Activated CD8-positive, alpha-beta T cell treated with anti-CD3 and anti-CD28 coated beads, Interleukin-2, amount 10 ng/mL, durations not matched to agents 7 days and 5 days (primary cell): ENCODE measurements at regions not wholly inside any gene's neighbourhood (a gene's known extent, or its start where the extent isn't known, plus 50 kb on each side); places are given as distances from the start of the nearest gene placed in this dataset.

ENCODE experiments used
- ATAC-seq: fragments of 150-1000 bp; cut with Tn5 transposase; one replicate; pipeline ENCODE4 v1.10.0; 2021; ENCODE audit warnings: moderate library complexity
- CTCF ChIA-PET: fragments of 350-600 bp; sonication (Branson Sonifier 250); formaldehyde crosslinking; loops from one replicate; lab custom pipeline; 2021; ENCODE audit warnings: antibody characterized with exemption; lab: Charles Lee
- POLR2A ChIA-PET: fragments of 350-600 bp; sonication (Branson Sonifier 250); formaldehyde crosslinking; loops from one replicate; lab custom pipeline; 2021; ENCODE audit warnings: antibody characterized with exemption; lab: Charles Lee
- DNase-seq: peaks from one replicate; pipeline ENCODE4 v3.0.0-alpha.2; 2020
- H3K27ac Mint-ChIP-seq: one replicate; pipeline ENCODE4 v1.8.0; 2021; ENCODE audit warnings: mild to moderate bottlenecking, mixed read lengths
- H3K27me3 Mint-ChIP-seq: one replicate; pipeline ENCODE4 v1.8.0; 2021; ENCODE audit warnings: low read depth, mixed read lengths
- H3K36me3 Mint-ChIP-seq: one replicate; pipeline ENCODE4 v1.8.0; 2021; ENCODE audit warnings: low read depth, mixed read lengths
- H3K4me1 Mint-ChIP-seq: one replicate; pipeline ENCODE4 v1.8.0; 2021; ENCODE audit warnings: low read depth, mixed read lengths
- H3K4me3 Mint-ChIP-seq: one replicate; pipeline ENCODE4 v1.8.0; 2021; ENCODE audit warnings: mild to moderate bottlenecking, mixed read lengths
- H3K9me3 Mint-ChIP-seq: one replicate; pipeline ENCODE4 v1.8.0; 2022; ENCODE audit warnings: mixed read lengths; ENCODE audit not compliant: insufficient read depth

DNA sequence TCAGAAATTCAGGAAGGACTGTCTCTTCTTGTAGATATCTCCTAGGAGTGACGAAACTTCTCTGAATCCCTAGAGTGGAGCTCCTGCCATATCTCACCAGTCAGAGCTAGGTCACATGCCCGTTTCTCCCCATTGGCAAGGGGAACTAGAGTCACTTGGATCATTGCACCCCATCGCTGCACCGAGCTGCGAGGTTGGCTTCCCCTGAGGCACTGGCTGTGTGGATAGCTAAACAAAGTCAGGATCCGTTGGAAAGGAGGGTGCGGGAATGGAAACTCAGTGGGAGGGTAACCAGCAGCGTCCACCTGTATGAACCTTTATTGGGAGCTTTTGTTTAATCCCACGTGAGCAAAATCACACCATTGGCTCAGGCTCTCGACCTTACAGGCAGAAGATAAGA, 283.8 kb downstream of the BRD1 start:
- DNase-seq (no peak), ATAC-seq (no peak)
- no peaks in the 10 kb centered on the region for H3K27me3 Mint-ChIP-seq
- H3K4me1 Mint-ChIP-seq = no peaks in the 10 kb centered on the region
- no peak overlapping the region for H3K4me3 Mint-ChIP-seq
- no peaks in the 10 kb centered on the region for H3K9me3 Mint-ChIP-seq
- no peak overlapping the region for H3K27ac Mint-ChIP-seq
- no peaks in the 10 kb centered on the region for H3K36me3 Mint-ChIP-seq
- CTCF ChIA-PET = no interaction called here
- POLR2A ChIA-PET = no interaction called here

DNA sequence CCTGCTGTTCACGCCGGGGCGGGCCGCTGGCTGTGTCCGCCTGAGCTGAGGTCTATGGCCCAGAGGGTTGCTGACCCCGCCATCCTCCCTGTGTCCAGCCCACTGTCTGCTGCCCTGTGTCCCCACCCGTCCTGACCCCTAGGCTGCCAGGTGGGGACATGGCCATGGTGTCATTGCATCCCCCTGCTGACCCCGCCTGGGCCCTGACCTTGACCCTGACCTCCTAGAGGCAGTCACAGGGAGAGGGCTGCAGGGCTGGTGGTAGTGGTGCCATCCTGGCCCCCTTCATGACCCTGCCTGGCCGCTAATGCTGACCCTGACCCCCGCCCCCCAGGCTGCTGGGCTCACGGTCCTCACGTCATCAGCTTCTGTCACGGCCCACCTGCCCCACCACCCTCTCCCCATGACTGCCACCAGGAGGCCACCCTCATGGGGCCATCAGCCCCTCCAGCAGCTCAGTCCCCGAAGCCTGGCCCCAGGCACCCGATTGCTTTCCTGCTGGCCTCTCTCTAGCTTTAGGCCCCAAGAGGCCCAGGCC, 285.9 kb downstream of the BRD1 start:
- CTCF ChIA-PET = no interaction called here
- ATAC-seq = no peak

DNA sequence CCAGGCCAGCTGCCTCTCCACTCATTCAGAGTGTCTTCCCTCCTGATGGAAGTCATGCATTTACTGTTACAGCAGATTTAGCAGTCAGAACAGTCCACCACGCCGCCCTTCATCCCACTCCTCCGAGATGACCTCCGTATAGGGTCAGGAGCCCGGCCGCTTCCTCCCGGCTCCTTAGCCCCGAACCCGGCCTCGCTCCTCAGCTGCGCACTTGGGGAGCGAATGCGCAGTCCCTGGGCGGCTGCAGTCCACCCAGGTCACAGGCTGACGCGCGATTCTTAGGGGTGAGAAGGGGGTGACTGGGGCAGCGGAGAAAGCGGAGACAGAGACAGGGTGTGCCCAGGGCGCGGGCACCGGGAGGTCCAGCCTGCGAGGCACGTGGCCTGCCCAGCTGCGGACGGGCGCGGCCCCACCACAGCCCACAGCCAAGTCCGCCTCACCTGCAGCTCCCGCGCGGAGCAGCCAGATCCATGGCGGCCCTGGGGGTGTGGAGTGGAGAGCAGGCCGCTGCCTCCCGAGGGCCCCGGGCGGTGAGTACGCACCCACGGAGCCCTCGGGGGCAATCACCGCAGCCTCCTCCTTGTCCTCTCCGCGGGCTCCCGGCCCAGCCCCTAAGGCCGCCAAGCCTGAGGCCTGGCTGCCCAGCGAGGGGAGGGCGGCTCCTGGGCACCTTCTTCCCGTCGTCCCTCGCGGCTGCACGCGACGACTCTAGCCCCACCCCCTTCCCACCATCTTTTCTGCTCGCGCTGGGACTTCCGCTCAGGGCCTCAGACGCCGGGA, 286.6 kb downstream of the BRD1 start:
- H3K27ac Mint-ChIP-seq = no peak overlapping the region

More for the DNA sequence above, 285.9 kb downstream of the BRD1 start:
- Mint-ChIP-seq H3K27me3 (no peaks in the 10 kb centered on the region), H3K4me3 (no peak overlapping the region), H3K36me3 (no peaks in the 10 kb centered on the region), H3K27ac (no peak overlapping the region), H3K4me1 (no peaks in the 10 kb centered on the region), H3K9me3 (no peaks in the 10 kb centered on the region)
- POLR2A ChIA-PET = no interaction called here
- DNase-seq = no peak

DNA sequence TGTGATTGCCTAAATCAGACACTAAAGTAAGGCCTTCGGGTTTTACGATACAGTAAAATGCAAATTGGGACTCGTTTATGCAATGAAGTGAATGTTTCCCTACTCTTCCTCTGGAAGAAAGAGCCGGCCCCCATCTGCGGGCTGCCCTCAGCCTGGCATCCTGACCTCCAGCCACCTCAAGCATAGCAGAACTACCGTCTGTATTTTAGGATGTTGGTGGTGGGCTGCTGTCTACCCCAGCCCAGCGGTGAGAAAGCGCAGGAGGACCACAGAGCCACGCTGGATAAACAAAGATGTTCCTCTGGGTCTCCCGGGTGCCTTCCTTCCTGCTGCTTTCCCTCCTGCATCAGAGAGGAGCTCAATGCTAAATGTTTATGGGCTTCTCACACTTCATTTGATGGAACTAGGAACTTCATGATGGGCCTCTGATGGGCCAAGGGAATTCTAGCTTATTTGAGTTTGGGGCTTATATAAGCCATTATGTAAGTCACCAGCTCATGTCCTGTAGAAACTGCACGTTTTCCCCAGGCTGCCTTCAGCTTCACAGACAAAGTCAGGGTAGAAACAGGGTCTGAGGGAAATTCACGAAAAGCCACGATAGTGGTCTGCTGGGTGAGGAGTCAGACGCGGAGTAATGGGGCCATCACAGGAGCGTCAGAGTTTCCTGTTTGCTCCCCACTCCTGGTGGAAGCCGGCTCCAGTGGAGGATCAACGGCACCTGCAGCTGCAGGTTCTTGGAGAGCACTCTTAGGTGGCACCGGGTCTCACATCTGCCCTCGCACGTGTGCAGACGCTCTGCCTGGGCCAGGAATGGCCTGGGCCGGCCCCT, 287.4 kb downstream of the BRD1 start:
- DNase-seq (no peak), ATAC-seq (no peak)
- Mint-ChIP-seq H3K27ac (no peak overlapping the region), H3K4me1 (no peaks in the 10 kb centered on the region), H3K36me3 (no peaks in the 10 kb centered on the region), H3K9me3 (no peaks in the 10 kb centered on the region), H3K4me3 (no peak overlapping the region), H3K27me3 (no peaks in the 10 kb centered on the region)
- ChIA-PET CTCF (no interaction called here), POLR2A (no interaction called here)

More for the DNA sequence above, 286.6 kb downstream of the BRD1 start:
- DNase-seq = no peak
- CTCF ChIA-PET = no interaction called here
- Mint-ChIP-seq H3K4me1 (no peaks in the 10 kb centered on the region), H3K4me3 (no peak overlapping the region), H3K27me3 (no peaks in the 10 kb centered on the region), H3K9me3 (no peaks in the 10 kb centered on the region), H3K36me3 (no peaks in the 10 kb centered on the region)
- no peak for ATAC-seq
- POLR2A ChIA-PET = no interaction called here

DNA sequence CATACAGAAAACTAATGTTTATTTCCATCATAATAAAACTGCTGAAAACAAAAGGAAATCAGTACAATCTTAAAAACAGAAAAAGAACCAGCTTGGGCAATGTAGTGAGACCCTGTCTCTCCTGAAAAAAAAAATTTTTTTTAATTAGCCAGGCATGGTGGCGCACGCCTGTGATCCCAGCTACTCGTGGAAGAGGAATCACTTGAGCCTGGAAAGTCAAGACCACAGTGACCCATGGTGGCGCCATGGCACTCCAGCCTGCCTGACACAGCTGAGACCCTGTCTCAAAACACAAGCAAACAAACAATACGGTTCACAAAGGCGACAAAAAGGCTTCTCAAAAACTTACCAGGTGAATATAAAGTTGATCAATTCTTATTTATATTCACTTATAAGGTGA, 289.7 kb downstream of the BRD1 start:
- Mint-ChIP-seq H3K4me3 (no peak overlapping the region), H3K36me3 (no peaks in the 10 kb centered on the region), H3K4me1 (no peaks in the 10 kb centered on the region), H3K9me3 (no peaks in the 10 kb centered on the region), H3K27me3 (no peaks in the 10 kb centered on the region), H3K27ac (no peak overlapping the region)
- ChIA-PET POLR2A (no interaction called here), CTCF (no interaction called here)
- no peak for ATAC-seq
- no peak for DNase-seq

DNA sequence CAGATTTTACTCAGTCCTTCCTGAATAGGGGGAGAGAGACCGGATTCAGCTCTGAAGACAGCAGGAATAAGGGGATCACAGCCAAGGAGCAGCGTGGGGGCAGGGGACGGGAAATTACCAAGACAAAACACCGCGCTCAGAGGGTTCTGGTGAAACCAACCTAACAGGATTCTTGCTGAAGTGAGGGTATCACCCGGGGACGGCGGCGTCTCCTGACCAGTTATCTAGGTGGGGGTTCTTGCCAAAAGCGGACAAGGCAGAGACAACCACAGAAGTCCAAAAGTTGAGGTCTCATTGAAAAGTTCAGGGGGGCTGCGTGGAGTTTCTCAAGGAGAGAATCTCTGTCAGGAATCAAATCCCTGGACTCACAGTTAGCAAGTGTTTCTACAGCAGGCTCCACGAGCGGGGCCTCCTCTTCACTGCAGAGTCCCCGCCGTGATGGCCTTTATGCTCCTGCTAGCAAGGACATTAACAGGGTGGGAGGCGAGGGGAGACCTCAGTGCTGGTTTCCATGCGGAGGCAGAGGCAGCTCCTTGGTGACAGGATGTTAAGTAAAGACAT, 291.0 kb downstream of the BRD1 start:
- H3K27me3 Mint-ChIP-seq = no peaks in the 10 kb centered on the region
- no peak for ATAC-seq
- H3K36me3 Mint-ChIP-seq = no peaks in the 10 kb centered on the region
- CTCF ChIA-PET = no interaction called here
- no peaks in the 10 kb centered on the region for H3K4me1 Mint-ChIP-seq
- no peaks in the 10 kb centered on the region for H3K9me3 Mint-ChIP-seq
- DNase-seq = no peak
- no peak overlapping the region for H3K4me3 Mint-ChIP-seq
- POLR2A ChIA-PET = no interaction called here
- H3K27ac Mint-ChIP-seq = no peak overlapping the region

DNA sequence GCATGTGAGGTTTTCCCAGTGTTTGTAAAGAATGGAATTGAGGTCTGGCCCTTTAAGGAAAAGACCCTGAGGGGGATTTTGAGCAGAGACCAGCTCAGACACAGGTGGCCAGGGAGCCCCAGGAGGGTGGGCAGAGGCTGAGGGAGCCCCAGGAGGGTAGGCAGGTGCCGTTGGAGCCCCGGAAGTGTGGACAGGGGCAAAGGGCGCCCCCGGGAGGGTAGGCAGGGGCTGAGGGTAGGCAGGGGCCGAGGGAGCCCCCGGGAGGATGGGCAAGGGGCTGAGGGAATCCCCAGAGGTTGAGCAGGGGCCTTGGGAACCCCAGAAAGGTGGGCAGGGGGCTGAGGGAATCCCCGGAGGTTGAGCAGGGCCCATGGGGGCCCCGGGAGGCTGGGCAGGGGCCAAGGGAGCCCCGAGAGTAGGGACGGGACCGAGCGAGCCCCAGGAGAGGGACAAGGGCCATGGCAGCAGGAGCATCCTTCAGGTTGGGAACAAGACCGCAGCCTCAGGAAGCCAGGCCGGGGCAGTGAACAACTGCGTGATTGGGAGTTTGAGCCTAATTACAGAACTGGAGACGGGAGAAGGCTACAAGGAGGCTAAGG, 292.0 kb downstream of the BRD1 start:
- CTCF ChIA-PET = no interaction called here
- Mint-ChIP-seq H3K9me3 (no peaks in the 10 kb centered on the region), H3K27me3 (no peaks in the 10 kb centered on the region), H3K4me1 (no peaks in the 10 kb centered on the region), H3K4me3 (no peak overlapping the region), H3K27ac (no peak overlapping the region), H3K36me3 (no peaks in the 10 kb centered on the region)
- DNase-seq (no peak), ATAC-seq (no peak)
- POLR2A ChIA-PET = no interaction called here

DNA sequence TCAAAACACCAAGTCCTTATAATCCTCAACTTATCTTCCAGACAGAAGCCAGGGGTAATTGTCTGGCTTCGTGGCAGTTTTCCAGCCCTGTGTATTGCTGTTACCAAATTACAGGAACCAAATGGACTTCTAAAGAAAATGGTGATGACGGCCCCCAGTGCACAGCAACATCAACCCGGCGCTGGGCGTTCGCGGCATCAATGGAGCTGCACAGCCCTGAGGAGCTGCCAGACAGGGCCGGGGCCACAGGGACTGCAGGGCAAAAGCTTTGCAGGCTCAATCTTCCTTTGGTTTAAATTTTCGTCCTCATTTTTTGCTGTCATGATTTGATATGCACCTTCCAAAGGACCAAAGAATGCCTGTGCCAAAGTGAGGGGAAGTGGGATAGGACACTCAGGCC, 292.5 kb downstream of the BRD1 start:
- no peak overlapping the region for H3K27ac Mint-ChIP-seq
- no peaks in the 10 kb centered on the region for H3K36me3 Mint-ChIP-seq
- H3K4me1 Mint-ChIP-seq = no peaks in the 10 kb centered on the region
- H3K9me3 Mint-ChIP-seq = no peaks in the 10 kb centered on the region
- ChIA-PET CTCF (no interaction called here), POLR2A (interaction anchor here (0.6 kb wide), 1 partner anchor 582 kb away, joined by 3 read pairs; no protein-coding TSS in a partner anchor)
- no peaks in the 10 kb centered on the region for H3K27me3 Mint-ChIP-seq
- no peak overlapping the region for H3K4me3 Mint-ChIP-seq
- ATAC-seq = no peak
- DNase-seq = no peak

DNA sequence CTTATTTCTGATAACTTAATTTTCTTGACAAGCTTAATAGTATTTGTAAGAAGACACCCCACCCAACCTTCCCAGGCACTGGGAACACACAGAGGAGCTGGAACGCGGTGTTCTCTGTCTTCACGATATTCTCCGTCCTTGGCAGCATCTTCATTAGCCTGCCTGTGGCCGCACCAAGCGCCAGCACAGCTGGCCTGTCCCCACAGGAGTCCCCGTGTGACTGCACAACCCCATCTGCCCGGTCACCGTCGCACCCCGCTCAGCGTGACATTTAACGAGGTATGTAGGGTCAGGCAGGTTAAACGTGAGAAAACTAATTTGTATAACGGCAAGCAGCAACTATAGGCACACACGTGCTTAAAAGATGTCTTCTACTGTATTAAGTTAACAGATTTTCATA, 293.3 kb downstream of the BRD1 start:
- Mint-ChIP-seq H3K4me3 (no peak overlapping the region), H3K27ac (no peak overlapping the region), H3K4me1 (no peaks in the 10 kb centered on the region), H3K36me3 (no peaks in the 10 kb centered on the region), H3K9me3 (no peaks in the 10 kb centered on the region), H3K27me3 (no peaks in the 10 kb centered on the region)
- POLR2A ChIA-PET = no interaction called here
- ATAC-seq = no peak
- CTCF ChIA-PET = no interaction called here
- no peak for DNase-seq

DNA sequence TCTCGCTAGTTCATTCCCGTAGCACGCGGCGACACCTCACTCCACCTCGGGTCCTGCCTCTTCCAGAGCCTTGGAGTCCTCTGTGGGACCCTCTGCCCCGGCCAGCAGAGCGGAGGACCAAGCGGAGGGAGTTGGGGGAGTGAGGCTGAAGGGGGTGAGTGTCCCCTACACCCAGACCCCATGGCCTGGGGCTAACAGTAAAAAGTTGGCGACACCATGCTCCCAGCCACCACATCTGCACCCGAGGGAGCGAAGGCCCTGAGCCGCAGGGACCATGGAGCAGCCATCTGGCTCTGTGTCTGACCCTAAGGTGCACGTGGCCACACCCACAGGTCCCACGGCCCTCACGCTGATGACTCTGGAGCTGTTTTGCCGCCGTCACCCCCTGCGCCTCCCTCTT, 293.8 kb downstream of the BRD1 start:
- POLR2A ChIA-PET = no interaction called here
- no peaks in the 10 kb centered on the region for H3K4me1 Mint-ChIP-seq

DNA sequence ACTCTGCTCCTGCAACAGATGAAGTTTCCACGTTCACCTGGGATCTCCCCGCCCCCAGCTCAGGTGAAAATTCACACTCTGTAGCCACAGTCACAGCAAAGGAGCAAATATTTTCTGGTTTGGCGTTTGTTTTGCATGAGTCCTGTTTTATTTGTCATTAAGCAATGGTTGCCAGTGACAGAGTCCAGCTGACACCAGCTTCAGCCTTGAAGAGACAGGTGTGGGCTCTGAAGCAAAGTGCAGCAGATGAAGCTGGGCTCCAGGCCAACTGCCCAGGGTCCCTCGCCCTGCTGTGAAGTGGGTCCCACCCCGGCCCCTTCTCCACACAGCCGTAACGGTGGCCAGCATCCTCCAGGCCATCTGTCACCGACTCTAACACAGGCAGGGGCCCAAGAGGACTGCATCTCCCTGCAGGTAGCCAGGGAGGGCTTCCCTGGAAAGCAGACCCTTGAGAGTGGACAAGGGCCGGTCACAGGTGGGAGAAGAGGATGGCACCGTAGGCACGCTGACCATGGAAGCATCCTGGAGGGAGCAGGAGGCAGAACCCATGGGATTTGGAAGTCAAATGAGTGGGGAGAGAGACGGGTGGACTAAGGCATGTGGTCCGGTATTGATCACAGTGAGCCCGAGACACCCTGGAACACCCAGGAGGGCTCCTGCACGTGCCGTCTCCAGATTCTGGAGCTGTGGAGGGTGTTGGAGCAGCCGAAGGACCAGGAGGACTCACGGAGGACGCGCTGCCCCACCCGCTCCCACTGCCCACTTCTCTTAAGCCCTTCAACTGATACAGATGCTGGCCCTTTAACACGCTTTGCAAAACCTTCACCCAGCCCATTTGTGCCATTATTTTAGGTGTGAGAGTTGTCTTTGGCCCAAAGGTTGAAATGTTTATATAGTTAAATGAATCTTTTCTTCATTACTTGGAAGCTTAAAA, 294.5 kb downstream of the BRD1 start:
- CTCF ChIA-PET = no interaction called here
- no peak for ATAC-seq
- no peak for DNase-seq
- Mint-ChIP-seq H3K27me3 (no peaks in the 10 kb centered on the region), H3K9me3 (no peaks in the 10 kb centered on the region), H3K27ac (no peak overlapping the region), H3K36me3 (no peaks in the 10 kb centered on the region), H3K4me1 (no peaks in the 10 kb centered on the region), H3K4me3 (no peak overlapping the region)
- POLR2A ChIA-PET = no interaction called here

More for the DNA sequence above, 293.8 kb downstream of the BRD1 start:
- DNase-seq (no peak), ATAC-seq (no peak)
- Mint-ChIP-seq H3K4me3 (no peak overlapping the region), H3K36me3 (no peaks in the 10 kb centered on the region), H3K27ac (no peak overlapping the region), H3K9me3 (no peaks in the 10 kb centered on the region), H3K27me3 (no peaks in the 10 kb centered on the region)
- CTCF ChIA-PET = no interaction called here
